SK-N-SH treated with all-trans-retinoic acid at 6 μM for 48 hours (cell line): ENCODE measurements at regions not wholly inside any gene's neighbourhood (a gene's known extent, or its start where the extent isn't known, plus 50 kb on each side); places are given as distances from the start of the nearest gene placed in this dataset.

Experiments
- ATAC-seq: fragments of 200-7000 bp; cut with Tn5 transposase; 3 replicates; pipeline ENCODE4 v1.9.1; 2020; ENCODE audit warnings: mild to moderate bottlenecking, moderate library complexity
- ARNTL ChIP-seq: fragments of 450-650 bp; formaldehyde crosslinking; IDR thresholded peaks from 2 replicates; pipeline ENCODE4 v1.5.0; 2020; ENCODE audit warnings: low read depth, mild to moderate bottlenecking, moderate library complexity, borderline replicate concordance
- BACH2 ChIP-seq: fragments of 250-450 bp; sonication (Bioruptor Pico); IDR thresholded peaks from 2 replicates; pipeline ENCODE4 v1.9.0; 2021; ENCODE audit warnings: mild to moderate bottlenecking, borderline replicate concordance
- CREB5 ChIP-seq: fragments of 250-450 bp; sonication (Bioruptor Pico); IDR thresholded peaks from 2 replicates; pipeline ENCODE4 v1.5.1; 2020; ENCODE audit warnings: low read depth, mild to moderate bottlenecking, moderate library complexity
- CSDC2 ChIP-seq: fragments of 250-450 bp; sonication (Bioruptor Pico); IDR thresholded peaks from 2 replicates; pipeline ENCODE4 v1.5.0; 2020; ENCODE audit warnings: mild to moderate bottlenecking, moderate library complexity
- ESRRG ChIP-seq: fragments of 250-450 bp; sonication (Bioruptor Pico); IDR thresholded peaks from 2 replicates; pipeline ENCODE4 v1.6.1; 2021; ENCODE audit warnings: mild to moderate bottlenecking
- GLIS3 ChIP-seq: fragments of 250-450 bp; sonication (Bioruptor Pico); IDR thresholded peaks from 2 replicates; pipeline ENCODE4 v1.5.0; 2020; ENCODE audit warnings: mild to moderate bottlenecking, moderate library complexity
- ISL1 ChIP-seq: fragments of 250-450 bp; sonication (Bioruptor Pico); IDR thresholded peaks from 2 replicates; pipeline ENCODE4 v2.1.2; 2022; ENCODE audit warnings: mild to moderate bottlenecking, moderate library complexity
- PATZ1 ChIP-seq: fragments of 250-450 bp; sonication (Bioruptor Pico); IDR thresholded peaks from 2 replicates; pipeline ENCODE4 v1.8.0; 2020; ENCODE audit warnings: mild to moderate bottlenecking, moderate library complexity, borderline replicate concordance
- PPARA ChIP-seq: fragments of 250-450 bp; sonication (Bioruptor Pico); IDR thresholded peaks from 2 replicates; pipeline ENCODE4 v1.5.0; 2020; ENCODE audit warnings: mild to moderate bottlenecking, borderline replicate concordance
- RARB ChIP-seq: fragments of 250-450 bp; sonication (Bioruptor Pico); IDR thresholded peaks from 2 replicates; pipeline ENCODE4 v1.8.0; 2021; ENCODE audit warnings: mild to moderate bottlenecking, moderate library complexity
- SNAI2 ChIP-seq: fragments of 250-450 bp; sonication (Bioruptor Pico); IDR thresholded peaks from 2 replicates; pipeline ENCODE4 v1.5.0; 2020; ENCODE audit warnings: mild to moderate bottlenecking, moderate library complexity
- TCF4 ChIP-seq: fragments of 250-450 bp; sonication (Bioruptor Pico); IDR thresholded peaks from 2 replicates; pipeline ENCODE4 v1.8.0; 2021; ENCODE audit warnings: mild to moderate bottlenecking, moderate library complexity, borderline replicate concordance
- ZFP3 ChIP-seq: fragments of 250-450 bp; sonication (Bioruptor Pico); IDR thresholded peaks from 2 replicates; pipeline ENCODE4 v1.5.0; 2020; ENCODE audit warnings: mild to moderate bottlenecking, moderate library complexity
- ZFP30 ChIP-seq: fragments of 450-650 bp; formaldehyde crosslinking; IDR thresholded peaks from 2 replicates; pipeline ENCODE4 v1.5.0; 2022; ENCODE audit warnings: mild to moderate bottlenecking, moderate library complexity
- ZNF70 ChIP-seq: fragments of 450-650 bp; formaldehyde crosslinking; IDR thresholded peaks from 2 replicates; pipeline ENCODE4 v1.5.0; 2020; ENCODE audit warnings: mild to moderate bottlenecking, moderate library complexity
- ZNF8 ChIP-seq: fragments of 450-650 bp; formaldehyde crosslinking; IDR thresholded peaks from 2 replicates; pipeline ENCODE4 v1.5.0; 2020; ENCODE audit warnings: mild to moderate bottlenecking, moderate library complexity
- TF ChIP-seq, protein P1 (sequence below): fragments of 250-450 bp; sonication (Bioruptor Pico); IDR thresholded peaks from 2 replicates; pipeline ENCODE4 v1.5.1; 2021; ENCODE audit warnings: mild to moderate bottlenecking, moderate library complexity

DNA sequence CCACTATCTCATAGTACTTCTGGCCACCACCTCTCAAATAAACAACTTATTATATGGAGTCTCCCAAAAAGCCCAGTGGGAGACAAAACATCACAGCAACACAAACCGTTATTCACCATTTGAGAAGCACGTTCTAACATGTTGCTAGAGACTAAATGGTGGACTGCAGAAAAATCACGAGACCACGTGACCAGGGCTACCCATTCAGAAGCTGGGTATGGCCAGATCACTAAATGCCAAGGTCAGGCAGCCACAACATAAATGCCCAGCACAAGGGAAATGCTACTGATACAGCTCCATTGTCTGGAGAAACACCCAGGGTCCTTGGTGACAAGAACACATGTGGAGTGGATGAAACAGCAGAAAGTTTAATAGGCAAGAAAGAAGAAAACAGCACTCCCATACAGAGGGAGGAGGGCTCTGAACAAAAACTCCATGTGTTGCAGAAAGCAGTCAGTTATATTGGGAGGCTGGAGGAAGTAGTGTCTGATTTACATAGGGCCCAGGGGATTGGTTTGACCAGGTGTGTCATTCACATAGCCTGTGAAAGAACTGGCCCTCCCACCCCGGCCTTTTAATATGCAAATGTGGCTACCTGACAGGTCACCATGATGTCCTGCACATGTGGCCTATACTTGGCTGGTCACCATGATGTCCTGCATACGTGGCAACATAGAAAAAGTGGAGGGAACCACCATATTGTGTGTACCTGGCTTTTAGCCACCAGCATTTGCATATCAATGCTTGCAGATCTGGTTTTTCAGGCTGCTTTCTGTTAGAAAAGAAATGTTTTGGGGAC is 97.2 kb downstream of the TRIM36 start:
- TF ChIP-seq PPARA (no peak), ZFP30 (CRISPR knock-in tag) (no peak), GLIS3 (CRISPR knock-in tag) (no peak), ESRRG (CRISPR knock-in tag) (no peak), CSDC2 (no peak)
- TF ChIP-seq, protein P1, sequence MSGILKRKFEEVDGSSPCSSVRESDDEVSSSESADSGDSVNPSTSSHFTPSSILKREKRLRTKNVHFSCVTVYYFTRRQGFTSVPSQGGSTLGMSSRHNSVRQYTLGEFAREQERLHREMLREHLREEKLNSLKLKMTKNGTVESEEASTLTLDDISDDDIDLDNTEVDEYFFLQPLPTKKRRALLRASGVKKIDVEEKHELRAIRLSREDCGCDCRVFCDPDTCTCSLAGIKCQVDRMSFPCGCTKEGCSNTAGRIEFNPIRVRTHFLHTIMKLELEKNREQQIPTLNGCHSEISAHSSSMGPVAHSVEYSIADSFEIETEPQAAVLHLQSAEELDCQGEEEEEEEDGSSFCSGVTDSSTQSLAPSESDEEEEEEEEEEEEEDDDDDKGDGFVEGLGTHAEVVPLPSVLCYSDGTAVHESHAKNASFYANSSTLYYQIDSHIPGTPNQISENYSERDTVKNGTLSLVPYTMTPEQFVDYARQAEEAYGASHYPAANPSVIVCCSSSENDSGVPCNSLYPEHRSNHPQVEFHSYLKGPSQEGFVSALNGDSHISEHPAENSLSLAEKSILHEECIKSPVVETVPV: no peak
- ATAC-seq: no peak

DNA sequence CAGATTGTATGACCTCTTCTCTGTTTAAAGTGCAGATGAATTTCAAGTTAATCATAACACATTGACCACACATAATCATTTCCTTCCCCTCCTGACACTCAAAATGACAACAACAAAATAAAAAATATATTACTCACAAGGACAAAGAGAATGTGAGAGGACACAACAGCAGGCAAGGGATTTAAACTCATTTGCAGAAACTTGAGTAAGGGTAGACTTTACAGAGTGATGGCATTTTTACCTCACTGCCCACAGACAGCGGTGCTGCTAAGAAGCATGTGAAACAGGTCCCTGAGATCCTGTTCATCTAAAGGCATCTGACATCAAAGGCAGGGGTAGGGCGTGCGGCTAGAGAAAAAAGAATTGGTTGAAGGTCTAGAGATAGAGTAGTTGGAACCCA is 99.0 kb downstream of the TRIM36 start:
- TF ChIP-seq RARB (CRISPR knock-in tag) (no peak), ZFP3 (CRISPR knock-in tag) (no peak), GLIS3 (CRISPR knock-in tag) (no peak), PPARA (no peak), CSDC2 (no peak), PATZ1 (CRISPR knock-in tag) (no peak), SNAI2 (CRISPR knock-in tag) (no peak), ZNF8 (CRISPR knock-in tag) (no peak), ZFP30 (CRISPR knock-in tag) (no peak), ARNTL (no peak), CREB5 (CRISPR knock-in tag) (no peak), ESRRG (CRISPR knock-in tag) (no peak)
- ATAC-seq: no peak

- ATAC-seq: peak; percentile 76
- TF ChIP-seq CSDC2 (no peak), ESRRG (CRISPR knock-in tag) (no peak), TCF4 (CRISPR knock-in tag) (no peak), BACH2 (CRISPR knock-in tag) (no peak), ZNF70 (no peak), PATZ1 (CRISPR knock-in tag) (no peak), GLIS3 (CRISPR knock-in tag) (no peak), ZFP3 (CRISPR knock-in tag) (no peak), ZFP30 (CRISPR knock-in tag) (no peak), ISL1 (CRISPR knock-in tag) (no peak)
- TF ChIP-seq, protein P1: no peak
Measured at GRCh38 chr5:115069087-115069968, 100.4 kb downstream of the TRIM36 start.
